ELR (cell line): ENCODE measurements at regions not wholly inside any gene's neighbourhood (a gene's known extent, or its start where the extent isn't known, plus 50 kb on each side); places are given as distances from the start of the nearest gene placed in this dataset.
A peak's percentile ranks its signal among the peaks of the same experiment; 100 is the strongest.
"Not testable (repeated sequence)": the region's sequence is repeated elsewhere in the genome, so short reads cannot be mapped to it uniquely, and the experiment has no call there.

Experiments
- DNase-seq: peaks from one replicate; pipeline ENCODE4 v3.0.0-alpha.2; 2015; ENCODE audit warnings: low read depth

DNA sequence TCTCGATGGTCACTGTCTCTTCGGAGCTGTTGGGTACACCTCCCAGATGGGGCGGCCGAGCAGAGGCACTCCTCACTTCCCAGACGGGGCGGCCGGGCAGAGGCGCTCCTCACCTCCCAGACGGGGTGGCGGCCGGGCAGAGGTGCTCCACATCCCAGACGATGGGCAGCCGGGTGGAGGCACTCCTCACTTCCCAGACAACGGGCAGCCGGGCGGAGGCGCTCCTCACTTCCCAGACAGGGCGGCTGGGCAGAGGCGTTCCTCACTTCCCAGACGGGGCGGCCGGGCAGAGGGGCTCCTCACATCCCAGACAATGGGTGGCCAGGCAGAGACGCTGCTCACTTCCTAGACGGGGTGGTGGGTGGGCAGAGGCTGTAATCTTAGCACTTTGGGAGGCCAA lies 112.6 kb upstream of the EGR2 start:
- not testable (repeated sequence) for DNase-seq

DNA sequence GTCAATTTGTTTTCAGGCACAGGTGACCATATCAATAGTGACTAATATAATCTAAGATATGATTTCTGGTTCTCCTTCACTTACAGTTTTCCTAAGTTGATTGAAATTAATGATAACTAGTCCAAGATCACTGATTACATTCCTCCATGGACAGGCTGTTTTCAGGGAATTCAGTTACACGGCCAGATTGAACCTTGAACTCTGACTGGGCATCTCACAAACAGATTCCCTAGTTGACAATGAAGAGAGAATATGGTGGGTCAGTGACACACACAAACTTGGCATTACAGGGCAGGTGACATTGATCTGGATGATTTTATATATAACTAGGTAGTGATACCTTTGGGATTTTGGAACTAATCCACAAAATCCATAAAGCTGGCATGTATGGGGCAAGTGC lies 110.2 kb upstream of the EGR2 start:
- DNase-seq, result no peak

DNA sequence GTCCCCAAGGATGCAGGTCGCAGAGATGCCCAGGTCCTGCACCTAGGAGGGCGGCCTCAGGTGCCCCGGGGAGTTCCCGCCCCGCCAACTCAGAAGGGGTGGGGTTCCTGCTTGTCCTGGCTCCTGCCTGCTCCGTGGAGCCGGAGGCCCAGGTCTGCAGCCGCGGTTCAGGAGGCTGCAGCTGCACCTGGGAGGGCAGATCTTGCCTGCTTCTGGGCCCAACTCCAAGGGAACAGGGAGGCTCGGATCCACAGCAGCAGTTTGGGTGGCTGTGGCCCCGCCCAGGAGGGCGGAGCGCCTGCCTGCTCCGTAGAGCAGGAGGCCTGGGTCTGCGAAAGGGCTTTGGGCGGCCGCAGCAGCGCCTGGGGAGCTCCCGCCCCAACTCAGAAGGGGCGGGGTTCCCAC lies 108.2 kb upstream of the EGR2 start:
- DNase-seq, result no peak

DNA sequence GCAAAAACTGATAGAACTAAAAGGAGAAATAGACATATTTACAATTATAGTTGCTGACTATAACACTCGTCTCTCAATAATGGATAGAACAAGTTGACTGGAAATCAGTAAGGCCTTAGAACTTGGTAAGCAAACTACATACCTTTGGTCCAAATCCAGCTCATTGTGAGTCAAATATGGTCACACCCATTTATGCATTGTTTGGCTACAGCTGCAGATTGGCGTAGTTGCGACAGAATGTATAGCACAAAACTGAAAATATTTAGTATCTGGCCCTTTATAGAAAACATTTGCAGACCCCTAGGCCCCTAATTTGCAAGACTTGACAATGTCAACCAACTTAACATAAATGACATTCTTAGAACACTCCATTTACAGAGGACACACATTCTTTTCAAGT lies 103.6 kb upstream of the EGR2 start:
- DNase-seq, result peak; percentile 62

DNA sequence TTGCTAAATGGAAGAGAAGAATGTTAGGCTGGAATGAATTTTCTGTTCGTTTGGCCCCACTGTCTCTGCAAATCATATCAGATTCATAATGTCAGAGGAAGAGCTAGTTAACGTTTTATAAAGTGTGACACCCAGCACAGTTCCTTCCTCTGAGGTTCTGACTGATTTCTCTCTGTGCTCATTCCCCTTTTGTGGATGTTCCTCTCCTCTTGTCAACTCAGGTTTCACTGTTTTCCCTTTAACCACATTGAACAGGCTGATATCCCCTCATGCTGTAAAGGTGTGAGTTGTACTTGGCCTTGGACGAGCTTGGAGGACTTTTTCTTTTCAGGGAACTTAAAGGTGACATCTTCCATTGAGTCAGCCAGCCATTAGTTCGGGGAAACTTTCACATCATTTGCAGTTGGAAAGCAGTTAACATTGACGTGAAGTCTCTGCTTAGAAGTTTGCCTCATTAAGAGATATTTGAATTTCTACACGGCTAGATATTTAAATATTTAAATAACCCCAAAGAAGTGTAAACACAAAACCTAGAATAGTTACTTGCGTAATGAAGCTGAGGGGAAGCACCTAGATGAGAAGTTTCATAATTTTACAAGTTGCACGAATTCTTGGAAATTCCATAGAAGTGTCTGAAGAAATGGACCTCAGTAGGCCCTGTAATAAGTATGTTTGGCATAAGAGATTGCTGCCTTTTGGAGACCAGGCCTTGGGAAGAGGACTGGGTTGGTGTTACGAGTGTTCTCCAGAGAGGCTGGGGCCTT lies 101.5 kb upstream of the EGR2 start:
- DNase-seq, result no peak

DNA sequence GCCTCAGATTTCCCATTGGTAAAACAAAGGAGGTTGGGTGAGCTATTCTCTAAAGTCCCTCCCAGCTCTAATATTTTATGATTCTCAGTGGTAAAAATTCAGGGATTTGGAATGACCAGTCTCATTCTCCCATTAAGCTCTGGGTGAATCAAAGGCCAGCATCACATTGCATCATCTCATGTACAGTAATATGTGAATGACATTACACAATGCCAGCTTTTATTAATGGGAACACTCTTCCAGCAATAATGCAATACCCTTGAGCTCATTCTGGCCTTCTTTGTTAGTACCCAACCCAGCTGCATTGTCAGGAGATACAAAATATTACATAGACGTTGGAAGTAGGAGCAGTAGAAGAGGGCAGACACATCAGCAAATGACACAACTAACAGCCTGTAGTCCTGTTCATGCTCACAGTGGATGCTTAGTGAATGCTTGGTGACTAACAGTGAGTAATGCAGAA lies 100.0 kb upstream of the EGR2 start:
- peak; percentile 68 for DNase-seq

DNA sequence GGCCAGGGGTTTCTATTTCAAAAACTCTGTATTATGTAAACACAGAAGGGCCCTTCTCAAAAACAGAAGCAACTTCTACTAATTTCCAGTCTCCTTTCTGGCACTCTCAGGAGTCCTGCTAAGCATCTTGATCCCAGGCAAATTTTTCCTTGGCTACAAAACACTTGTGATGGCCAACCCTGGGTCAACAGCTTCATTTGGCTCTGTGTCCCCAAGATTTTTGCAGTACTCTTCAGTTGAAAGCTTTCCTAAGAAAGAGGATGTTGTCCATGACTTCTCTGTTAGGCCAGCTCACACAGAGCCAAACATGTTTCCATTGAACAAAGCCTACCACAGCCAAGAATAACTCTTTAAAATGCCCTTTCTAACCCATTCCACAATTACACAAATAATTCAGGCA lies 99.0 kb upstream of the EGR2 start:
- no peak for DNase-seq

DNA sequence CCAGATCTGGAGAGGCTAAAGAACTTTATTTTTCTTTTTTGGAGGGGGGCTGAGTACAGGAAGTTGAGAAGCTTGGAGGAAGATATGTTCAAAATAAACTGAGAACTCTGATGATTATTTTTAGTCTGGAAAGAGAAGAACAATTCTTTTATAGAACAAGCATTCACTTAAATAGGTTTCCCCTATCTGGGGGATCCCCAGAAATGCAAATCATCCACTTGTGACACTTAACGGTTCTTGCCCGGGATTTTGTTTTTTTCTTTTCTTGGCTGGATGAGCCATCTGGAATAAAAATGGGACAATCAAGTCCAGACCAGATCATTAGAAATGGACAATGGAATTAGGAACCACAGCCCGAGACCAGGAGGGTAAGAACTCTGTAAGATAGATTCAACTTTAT lies 95.9 kb upstream of the EGR2 start:
- no peak for DNase-seq

DNA sequence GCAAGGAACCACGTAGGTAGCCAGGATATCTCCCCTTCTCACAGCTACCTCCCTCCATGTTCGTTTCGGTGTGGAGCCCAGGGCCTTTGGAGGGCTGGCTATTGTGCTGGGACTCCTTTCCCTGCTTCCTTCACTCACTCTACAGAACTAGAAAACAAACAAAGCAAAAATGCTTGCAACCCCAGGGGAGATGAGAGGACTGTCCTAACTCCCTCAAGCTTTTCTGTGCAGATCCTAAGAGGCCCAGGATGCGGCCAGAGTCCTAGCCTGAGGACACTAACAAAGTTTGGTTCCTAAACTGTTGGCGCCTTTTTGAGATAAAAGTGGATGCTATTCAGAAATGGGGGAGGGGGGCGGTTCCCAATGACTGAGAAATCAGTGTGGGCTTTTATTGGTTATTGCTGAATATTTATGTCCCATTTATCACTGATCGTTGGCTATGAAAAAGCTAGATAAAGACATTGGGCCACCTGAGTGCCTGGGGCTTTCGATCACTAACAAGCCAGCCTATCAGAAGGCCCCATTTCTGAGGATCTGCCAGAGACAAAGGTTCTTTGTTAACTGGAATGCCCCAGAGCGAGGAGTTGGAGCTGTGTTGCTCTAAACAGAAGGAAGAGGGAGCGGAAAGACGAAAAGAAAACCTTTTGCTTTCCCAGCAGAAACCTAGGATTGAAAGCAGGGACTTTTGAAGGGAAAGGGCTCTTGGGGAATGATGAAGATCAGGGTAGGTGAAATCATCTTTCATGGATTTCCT lies 95.2 kb upstream of the EGR2 start:
- DNase-seq, result no peak

DNA sequence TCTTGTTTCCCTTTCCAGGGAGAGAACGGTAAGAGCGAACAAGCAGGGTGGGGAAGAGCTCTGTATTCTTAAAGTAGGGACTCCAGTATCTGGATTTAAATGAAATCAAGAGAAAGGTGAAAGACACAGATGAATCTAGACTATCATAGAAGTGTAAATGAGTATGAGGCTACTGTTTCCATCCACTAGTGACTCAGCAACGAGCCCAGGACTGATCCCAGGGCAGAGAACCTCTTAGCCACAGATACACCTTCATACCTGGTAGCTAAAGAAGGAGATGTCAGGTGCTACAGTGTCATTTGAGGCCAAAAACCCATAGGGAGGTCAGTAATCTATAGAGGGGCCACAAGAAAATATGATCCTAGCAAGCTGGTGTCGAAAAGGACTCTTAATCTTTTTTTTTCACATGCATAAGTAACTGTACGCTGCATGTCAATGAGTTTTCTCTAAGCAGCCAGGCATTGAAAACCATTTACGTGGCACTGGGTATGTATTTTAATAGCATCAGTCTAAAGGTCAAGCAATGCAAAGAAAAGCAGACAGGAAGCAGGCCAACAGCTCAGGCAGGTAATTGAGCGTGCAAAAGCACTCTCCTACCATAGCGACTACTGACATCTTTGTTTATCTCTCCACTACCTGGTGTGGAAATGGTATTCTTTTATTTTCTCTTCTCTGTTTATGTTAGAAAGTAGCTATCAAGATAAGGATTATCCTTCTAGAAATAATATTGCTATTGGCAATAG lies 91.5 kb upstream of the EGR2 start:
- no peak for DNase-seq

DNA sequence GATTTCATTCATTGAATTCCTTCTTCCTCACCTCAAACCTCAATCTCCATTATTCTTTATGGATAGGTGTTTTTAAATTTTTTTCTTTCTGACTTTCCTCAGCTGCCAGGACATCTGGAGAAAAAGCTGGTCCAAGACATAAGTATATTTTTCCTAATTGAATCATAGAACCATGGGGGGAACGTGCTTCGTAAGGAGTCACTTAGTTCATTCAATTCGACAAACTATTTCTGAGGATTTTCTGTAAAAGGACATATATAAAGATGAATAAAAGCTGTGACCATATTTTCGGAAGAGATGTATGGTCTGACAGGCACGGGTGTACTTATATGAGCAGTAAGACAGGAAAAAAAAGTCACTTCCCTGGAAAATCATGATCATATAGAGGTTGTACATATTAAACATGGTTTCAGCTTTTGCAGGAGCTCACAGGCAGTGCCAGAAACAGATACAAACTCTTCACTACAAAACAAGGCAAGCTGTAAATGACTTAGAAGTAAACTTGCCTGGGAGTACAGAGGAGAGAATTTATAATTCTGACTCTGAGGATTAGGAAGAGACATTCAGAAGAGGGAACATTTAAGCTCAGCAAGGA lies 88.2 kb upstream of the EGR2 start:
- no peak for DNase-seq

DNA sequence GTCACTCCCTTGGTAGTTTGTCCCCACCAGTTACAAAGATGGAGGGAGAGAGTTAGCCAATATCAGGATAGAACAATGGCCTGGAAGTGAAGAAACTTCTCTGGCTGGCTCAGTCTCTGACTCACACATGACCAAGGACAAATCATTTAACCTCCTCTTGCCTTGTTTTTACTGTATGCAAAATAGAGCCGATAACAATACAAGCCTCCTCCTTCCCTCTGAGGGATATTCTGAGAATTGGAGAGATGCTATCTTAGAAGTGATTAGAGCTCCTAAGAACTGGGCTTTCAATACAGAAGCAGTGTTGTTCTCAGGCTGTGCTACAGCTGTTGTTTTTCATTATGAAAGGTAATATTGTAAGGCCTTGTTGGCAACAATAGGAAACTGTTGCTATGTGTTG lies 87.7 kb upstream of the EGR2 start:
- peak; percentile 38 for DNase-seq

DNA sequence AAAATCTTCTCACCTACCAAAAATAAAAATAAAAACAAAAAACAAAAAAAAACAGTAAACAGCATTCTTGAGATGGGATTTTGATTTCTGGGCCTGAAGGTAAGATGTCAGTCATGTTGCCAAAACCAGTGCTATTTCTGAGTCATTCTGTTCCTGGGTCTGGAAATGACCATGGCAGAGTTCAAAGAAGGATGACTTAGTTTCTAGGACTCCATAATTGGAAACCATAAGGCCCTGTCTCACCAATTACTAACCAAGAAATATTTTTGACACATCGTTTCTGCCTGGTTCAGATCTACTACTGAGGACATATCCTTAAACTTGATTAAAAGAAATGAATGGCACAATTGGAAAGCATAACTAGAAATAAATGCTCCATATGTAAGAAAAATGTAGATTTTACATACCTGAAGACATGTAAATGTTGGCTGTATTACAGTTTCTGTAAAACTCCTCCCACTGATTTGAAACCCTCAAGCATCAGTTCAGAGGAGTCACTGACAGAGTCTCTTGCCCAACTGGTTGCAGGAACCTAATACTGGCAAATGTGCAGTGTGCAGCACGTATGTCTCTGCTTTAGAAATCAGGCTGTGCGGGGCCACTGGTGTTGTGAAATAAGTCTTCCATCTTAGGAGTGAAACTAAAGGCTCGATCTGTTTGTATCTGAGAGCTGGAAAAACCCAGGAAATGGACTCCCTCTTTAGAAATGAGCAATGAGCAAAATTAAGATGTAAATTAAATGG lies 84.8 kb upstream of the EGR2 start:
- DNase-seq, result peak; percentile 3

DNA sequence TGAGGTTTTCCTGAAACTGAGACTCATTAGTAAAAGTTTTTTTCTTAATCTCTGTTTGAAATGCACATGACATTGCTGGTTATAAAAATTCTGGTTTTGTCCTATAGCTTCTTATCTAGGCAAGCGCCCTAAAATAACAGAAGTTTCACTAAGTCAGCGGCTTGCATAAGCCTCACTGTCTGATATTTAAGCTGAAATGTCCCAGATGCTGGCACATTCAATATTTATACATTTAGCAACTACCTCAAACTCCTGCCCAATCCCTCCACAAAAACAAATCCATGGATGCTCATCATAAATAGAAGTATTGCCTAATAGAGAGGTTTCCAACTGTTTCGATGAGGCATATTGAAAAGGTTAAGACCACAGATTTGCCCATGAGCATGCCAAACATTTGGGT lies 83.1 kb upstream of the EGR2 start:
- DNase-seq, result no peak

DNA sequence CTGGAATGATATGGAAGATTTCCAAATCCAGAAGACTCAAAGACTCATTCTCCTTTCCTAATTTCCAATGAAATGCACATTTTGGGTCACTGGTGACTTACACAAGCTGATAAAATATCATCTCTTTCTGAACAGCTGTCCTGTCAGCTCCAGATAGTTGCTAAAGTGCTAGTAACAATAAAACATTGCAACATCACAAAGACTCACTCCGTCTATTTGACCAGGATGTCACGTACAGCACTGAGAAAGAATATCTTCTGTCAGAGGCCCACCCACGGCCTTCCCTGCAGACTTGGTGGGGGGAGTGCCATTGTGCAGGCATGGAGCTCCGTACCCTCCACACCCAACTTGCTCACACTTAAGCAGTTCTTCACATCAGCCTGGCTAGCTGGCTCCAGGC lies 78.9 kb upstream of the EGR2 start:
- peak; percentile 2 for DNase-seq

DNA sequence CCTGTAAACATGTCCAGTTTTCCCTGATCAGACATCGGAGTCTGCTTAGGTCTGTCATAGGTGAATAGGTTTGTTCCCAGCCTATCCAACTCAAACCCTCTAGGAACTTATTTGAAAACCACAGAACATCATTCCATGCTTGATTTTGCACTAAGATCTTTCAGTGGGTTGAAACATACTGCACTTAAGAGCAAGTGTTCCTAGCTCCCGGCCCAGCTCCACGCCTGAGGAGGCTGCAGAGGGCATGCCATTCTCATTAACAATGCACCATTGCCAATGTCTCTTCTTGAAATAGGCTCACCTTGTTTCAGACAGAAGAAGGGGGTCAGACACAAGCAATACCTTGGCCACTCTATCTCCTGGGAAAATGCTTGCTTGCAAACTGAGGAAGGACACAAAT lies 78.0 kb upstream of the EGR2 start:
- DNase-seq, result no peak

DNA sequence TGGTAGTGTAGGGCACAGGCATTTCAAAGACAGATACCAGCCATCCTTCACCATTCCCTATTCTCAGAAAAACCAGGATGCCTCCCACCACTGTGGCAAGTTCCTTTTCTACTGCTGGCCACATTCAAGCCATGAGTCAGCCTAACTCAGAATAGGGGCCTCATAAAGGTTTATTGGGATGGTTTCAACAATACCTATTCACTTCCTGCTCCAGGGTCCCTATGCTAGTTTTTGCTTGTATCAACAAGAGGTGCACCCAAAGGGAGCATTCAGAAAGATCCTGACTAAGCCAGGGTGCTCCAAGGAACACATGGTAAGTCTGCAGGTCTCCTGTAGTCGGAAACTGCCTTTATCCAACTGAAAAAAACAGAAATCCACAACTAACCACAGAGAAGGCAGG lies 76.9 kb upstream of the EGR2 start:
- peak; percentile 24 for DNase-seq

DNA sequence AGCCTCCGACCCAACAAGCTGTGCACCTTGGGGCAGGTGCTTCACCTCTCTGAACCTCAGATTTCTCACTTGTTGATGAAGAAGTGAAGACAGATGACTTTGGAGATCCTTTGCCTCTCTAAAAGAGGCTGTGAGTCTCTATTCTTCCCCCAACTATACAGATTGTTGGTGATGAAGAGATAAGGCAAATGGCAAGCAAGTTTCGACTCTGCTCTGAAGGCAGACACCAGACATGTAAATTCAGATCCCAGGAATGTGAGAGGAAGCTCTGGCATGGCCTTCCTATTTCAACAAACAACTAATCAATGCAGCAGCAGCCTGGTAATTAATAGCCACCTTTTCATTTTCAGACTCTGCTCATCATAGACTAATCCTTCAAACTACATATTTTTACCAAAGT lies 74.2 kb upstream of the EGR2 start:
- DNase-seq, result no peak

DNA sequence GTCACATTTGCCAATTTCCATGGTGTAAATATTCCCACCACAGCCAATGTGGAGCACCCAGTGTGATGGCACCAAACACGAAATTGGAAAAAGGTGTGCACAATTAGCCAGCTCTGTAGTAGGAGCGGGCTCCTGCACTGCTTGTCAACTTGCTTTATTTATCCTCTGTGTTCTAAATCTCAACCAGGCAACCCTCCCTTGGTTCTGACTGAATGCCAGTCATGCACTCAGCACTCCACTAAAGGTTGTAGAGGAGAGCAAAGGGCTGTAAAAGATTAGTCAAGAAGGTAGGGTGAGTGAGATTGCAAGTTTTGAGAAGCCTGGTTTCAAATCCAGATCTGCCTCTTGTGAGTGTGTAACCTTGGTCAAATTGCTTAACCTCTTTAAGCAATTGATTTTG lies 71.5 kb upstream of the EGR2 start:
- DNase-seq, result no peak

DNA sequence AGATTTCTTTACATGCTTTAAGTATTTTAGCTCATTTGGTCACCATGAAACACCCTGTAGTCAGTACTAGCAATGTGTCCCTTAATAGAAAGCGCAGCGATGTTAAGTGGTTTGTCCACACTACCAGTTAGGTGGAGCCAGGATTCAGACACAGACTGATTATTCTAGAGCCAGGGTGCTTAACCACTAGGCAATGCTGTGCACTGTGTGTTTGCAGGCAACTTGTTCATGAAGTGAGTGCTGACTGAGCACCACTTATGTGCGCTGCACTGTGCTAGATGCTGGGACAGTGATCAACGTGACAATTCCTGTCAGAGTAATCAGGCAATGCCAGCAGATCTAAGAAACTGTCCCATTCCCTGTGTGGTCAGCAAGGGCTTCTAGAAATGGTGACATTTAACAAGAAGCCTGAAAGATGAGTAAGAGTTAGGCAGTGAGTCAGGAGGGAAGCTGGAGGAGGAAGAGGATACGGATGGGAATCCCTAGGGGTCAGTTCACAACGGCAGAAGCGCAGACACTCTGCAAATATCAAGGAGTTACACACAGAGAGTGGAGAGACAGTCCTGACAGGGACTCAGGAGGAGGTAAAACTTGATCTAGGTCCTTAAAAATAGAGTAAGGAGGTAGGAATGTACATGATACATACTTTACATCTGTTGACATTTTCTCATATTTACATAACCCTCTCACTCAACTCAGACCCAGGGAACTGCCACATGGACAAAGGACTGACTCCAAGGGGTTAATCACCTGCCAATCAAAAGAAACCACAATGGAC lies 69.7 kb upstream of the EGR2 start:
- DNase-seq, result peak; percentile 79

DNA sequence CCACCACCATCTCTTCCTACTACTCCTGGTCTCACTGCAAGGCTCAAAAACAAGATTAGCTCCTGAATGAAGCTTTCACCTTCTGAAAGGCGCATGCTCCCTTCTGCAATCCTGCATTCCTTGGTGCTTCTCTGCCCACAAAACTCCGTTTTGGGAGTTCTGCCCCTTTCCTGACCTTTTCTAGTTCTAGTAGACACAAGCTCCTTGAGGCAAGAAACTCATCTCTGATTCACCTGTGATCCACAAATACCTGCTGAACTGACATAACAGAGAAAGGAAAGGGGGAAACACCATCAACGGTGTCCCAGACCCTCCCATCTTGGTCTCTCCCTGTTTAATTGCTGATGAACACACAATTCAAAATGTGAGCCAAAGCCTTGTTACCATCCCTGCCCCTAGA lies 64.0 kb upstream of the EGR2 start:
- no peak for DNase-seq
